ENCODE measurements at regions not wholly inside any gene's neighbourhood (a gene's known extent, or its start where the extent isn't known, plus 50 kb on each side); places are given as distances from the start of the nearest gene placed in this dataset.
A peak's percentile ranks its signal among the peaks of the same experiment; 100 is the strongest.

GRCh38 chr11:114771172-114771571, 92.8 kb downstream of the NXPE2 start:
- no peaks in the 10 kb centered on the region for H3K79me2 ChIP-seq (ENCODE audit: low read depth)
- no peak overlapping the region for H3K4me2 ChIP-seq
- no peaks in the 10 kb centered on the region for H3K9me3 Mint-ChIP-seq
- H3K27ac Mint-ChIP-seq = no peak overlapping the region
- peaks cover 12% of the 10 kb centered on the region for H3F3A ChIP-seq (ENCODE audit: low read depth)
- H3K27ac ChIP-seq = no peak overlapping the region
- no peak overlapping the region for H3K9ac ChIP-seq
- peaks cover 18% of the 10 kb centered on the region for H3K4me1 ChIP-seq
- H3K36me3 ChIP-seq = no peaks in the 10 kb centered on the region
- peaks cover 4% of the 10 kb centered on the region for H3K27me3 Mint-ChIP-seq (ENCODE audit: insufficient read depth, low read depth)
- H3K27me3 ChIP-seq = peaks cover 24% of the 10 kb centered on the region
- peaks cover 6% of the 10 kb centered on the region for H4K20me1 ChIP-seq (ENCODE audit: low read depth)
- DNase-seq (ENCODE audit: low spot score) = no peak
- peaks cover 22% of the 10 kb centered on the region for H3K4me1 Mint-ChIP-seq
- TF ChIP-seq, protein P1, sequence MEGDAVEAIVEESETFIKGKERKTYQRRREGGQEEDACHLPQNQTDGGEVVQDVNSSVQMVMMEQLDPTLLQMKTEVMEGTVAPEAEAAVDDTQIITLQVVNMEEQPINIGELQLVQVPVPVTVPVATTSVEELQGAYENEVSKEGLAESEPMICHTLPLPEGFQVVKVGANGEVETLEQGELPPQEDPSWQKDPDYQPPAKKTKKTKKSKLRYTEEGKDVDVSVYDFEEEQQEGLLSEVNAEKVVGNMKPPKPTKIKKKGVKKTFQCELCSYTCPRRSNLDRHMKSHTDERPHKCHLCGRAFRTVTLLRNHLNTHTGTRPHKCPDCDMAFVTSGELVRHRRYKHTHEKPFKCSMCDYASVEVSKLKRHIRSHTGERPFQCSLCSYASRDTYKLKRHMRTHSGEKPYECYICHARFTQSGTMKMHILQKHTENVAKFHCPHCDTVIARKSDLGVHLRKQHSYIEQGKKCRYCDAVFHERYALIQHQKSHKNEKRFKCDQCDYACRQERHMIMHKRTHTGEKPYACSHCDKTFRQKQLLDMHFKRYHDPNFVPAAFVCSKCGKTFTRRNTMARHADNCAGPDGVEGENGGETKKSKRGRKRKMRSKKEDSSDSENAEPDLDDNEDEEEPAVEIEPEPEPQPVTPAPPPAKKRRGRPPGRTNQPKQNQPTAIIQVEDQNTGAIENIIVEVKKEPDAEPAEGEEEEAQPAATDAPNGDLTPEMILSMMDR (IDR thresholded peaks at IDR 0.05) = no peak
- TF ChIP-seq EZH2 (IDR thresholded peaks at IDR 0.05) = no peak
- TF ChIP-seq EZH2phosphoT487 (IDR thresholded peaks at IDR 0.05) = no peak
- H3K4me3 Mint-ChIP-seq = no peak overlapping the region
- no peaks in the 10 kb centered on the region for H3K36me3 Mint-ChIP-seq
- no peaks in the 10 kb centered on the region for H3K9me3 ChIP-seq (ENCODE audit: low read depth)
- no peak overlapping the region for H2AFZ ChIP-seq (replicated peaks)
- H3K4me3 ChIP-seq = no peak overlapping the region

DNA sequence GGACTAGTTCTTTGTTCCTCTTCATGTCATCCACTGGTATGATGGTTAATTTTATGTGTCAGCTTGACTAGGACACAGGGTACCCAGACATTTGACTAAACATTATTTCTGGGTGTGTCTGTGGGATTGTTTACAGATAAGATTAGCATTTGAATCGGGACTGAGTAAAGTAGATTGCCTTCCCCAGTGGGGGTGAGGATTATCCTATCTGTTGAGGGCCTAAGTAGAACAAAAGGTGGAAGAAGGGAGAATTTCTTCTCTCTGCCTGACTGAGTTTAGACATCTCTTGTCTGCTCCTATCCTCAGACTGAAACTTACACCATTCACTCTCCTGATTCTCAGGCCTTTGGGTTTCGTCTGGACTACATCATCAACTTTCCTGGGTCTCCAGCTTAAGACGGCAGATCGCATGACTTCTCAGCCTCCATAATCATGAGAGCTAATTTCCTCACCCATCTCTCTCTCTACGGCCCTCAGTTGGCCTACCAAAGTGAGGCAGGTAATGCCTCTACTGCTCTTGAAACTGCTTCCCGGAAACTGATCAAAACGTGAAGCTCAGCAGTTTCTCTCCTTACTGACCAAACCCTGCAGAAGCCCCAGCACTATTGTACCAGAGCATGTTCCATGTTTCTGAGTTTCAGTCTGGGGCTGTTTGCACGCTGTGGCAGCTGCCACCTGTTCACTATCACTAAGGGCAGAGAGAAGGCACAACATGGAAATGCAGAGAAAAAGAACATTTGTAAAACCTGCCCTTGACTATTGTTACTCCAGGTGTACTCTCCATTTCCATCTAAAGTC, 95.4 kb downstream of the NXPE2 start:
- Mint-ChIP-seq H3K4me1 (peaks cover 22% of the 10 kb centered on the region), H3K4me3 (no peak overlapping the region), H3K27ac (no peak overlapping the region), H3K9me3 (no peaks in the 10 kb centered on the region), H3K36me3 (no peaks in the 10 kb centered on the region), H3K27me3 (ENCODE audit: insufficient read depth, low read depth) (peaks cover 7% of the 10 kb centered on the region)
- TF ChIP-seq, protein P1 (IDR thresholded peaks at IDR 0.05) = no peak
- peak; percentile 53 for TF ChIP-seq EZH2phosphoT487 (IDR thresholded peaks at IDR 0.05)
- Histone ChIP-seq H3K27ac (no peak overlapping the region), H3K4me1 (peaks cover 21% of the 10 kb centered on the region), H3K36me3 (no peaks in the 10 kb centered on the region), H4K20me1 (ENCODE audit: low read depth) (peaks cover 6% of the 10 kb centered on the region), H3K4me3 (no peak overlapping the region), H3F3A (ENCODE audit: low read depth) (peaks cover 12% of the 10 kb centered on the region), H3K4me2 (peak overlapping the region; percentile 70), H3K9ac (no peak overlapping the region), H2AFZ (replicated peaks) (no peak overlapping the region), H3K27me3 (peaks cover 24% of the 10 kb centered on the region), H3K9me3 (ENCODE audit: low read depth) (no peaks in the 10 kb centered on the region), H3K79me2 (ENCODE audit: low read depth) (no peaks in the 10 kb centered on the region)
- DNase-seq (ENCODE audit: low spot score) = peak; percentile 79

- Histone ChIP-seq H3K4me2 (peak overlapping the region; percentile 70), H3K36me3 (no peaks in the 10 kb centered on the region), H3K79me2 (ENCODE audit: low read depth) (no peaks in the 10 kb centered on the region), H3K27ac (no peak overlapping the region), H3K27me3 (peaks cover 24% of the 10 kb centered on the region), H2AFZ (replicated peaks) (no peak overlapping the region), H4K20me1 (ENCODE audit: low read depth) (peaks cover 6% of the 10 kb centered on the region), H3K4me1 (peaks cover 21% of the 10 kb centered on the region), H3F3A (ENCODE audit: low read depth) (peaks cover 12% of the 10 kb centered on the region), H3K9ac (no peak overlapping the region), H3K9me3 (ENCODE audit: low read depth) (no peaks in the 10 kb centered on the region), H3K4me3 (no peak overlapping the region)
- Mint-ChIP-seq H3K4me1 (peaks cover 26% of the 10 kb centered on the region), H3K27me3 (ENCODE audit: insufficient read depth, low read depth) (peaks cover 4% of the 10 kb centered on the region), H3K27ac (peak overlapping the region; percentile 32), H3K36me3 (no peaks in the 10 kb centered on the region), H3K4me3 (peak overlapping the region; percentile 49), H3K9me3 (no peaks in the 10 kb centered on the region)
- TF ChIP-seq EZH2 (IDR thresholded peaks at IDR 0.05) (no peak), EZH2phosphoT487 (IDR thresholded peaks at IDR 0.05) (no peak)
- TF ChIP-seq, protein P1 (IDR thresholded peaks at IDR 0.05) = peak; percentile 99
- DNase-seq (ENCODE audit: low spot score) = peak; percentile 88
Measured at GRCh38 chr11:114774599-114775361, 96.5 kb downstream of the NXPE2 start.

All from neural progenitor cell (in vitro differentiated cells).